Spleen (tissue), 11 donors: ENCODE measurements at regions not wholly inside any gene's neighbourhood (a gene's known extent, or its start where the extent isn't known, plus 50 kb on each side); places are given as distances from the start of the nearest gene placed in this dataset.

Source experiments
- DNase-seq: peaks from one replicate; pipeline ENCODE4 v3.0.0-alpha.2; 2020
- H3K27ac ChIP-seq, 8 donors: fragments of 200-600 bp; sonication (generic) in 7 of 8; 1 replicate in 4 of 8; 2 replicates in 4 of 8; pipeline versions ENCODE4 v1.5.0 to v1.8.0; 2016 to 2021; ENCODE audit warnings: inconsistent platforms in 4 of 8, mild to moderate bottlenecking in 4 of 8, moderate library complexity in 1 of 8
- H3K27me3 ChIP-seq, 7 donors: fragments of 200-600 bp; sonication (generic) in 6 of 7; replicated peaks in 1 of 7; 1 replicate in 4 of 7; 2 replicates in 3 of 7; pipeline versions ENCODE4 v1.5.0 to v1.8.0; 2016 to 2021; ENCODE audit warnings: inconsistent platforms in 3 of 7, mild to moderate bottlenecking in 1 of 7
- H3K36me3 ChIP-seq, 6 donors: fragments of 200-600 bp; sonication (generic) in 5 of 6; 1 replicate in 4 of 6; 2 replicates in 2 of 6; pipeline versions ENCODE4 v1.5.0 to v1.8.0; 2016 to 2021; ENCODE audit warnings: inconsistent platforms in 2 of 6
- H3K4me1 ChIP-seq, 6 donors: fragments of 200-600 bp; sonication (generic) in 5 of 6; 1 replicate in 3 of 6; 2 replicates in 3 of 6; pipeline versions ENCODE4 v1.5.0 to v1.8.0; 2016 to 2021; ENCODE audit warnings: inconsistent platforms in 3 of 6
- H3K4me3 ChIP-seq, 8 donors: fragments of 200-600 bp; sonication (generic) in 7 of 8; 1 replicate in 4 of 8; 2 replicates in 4 of 8; pipeline versions ENCODE4 v1.5.0 to v1.8.0; 2016 to 2021; ENCODE audit warnings: inconsistent platforms in 4 of 8, mild to moderate bottlenecking in 4 of 8, moderate library complexity in 2 of 8
- H3K9me3 ChIP-seq, 8 donors: fragments of 200-600 bp; sonication (generic) in 7 of 8; 1 replicate in 4 of 8; 2 replicates in 4 of 8; pipeline versions ENCODE4 v1.5.0 to v1.8.0; 2016 to 2021; ENCODE audit warnings: inconsistent platforms in 4 of 8
- CTCF ChIP-seq, 11 experiments: fragments of 200-600 bp in 7 of 11; fragments of 450-650 bp in 4 of 11; sonication (generic) in 4 of 11; IDR thresholded peaks in 8 of 11; conservative IDR thresholded peaks in 3 of 11; 1 replicate in 7 of 11; 2 replicates in 4 of 11; pipeline versions ENCODE4 v1.4.0 to v1.8.0; 2016 to 2021; ENCODE audit warnings: antibody characterized with exemption in 11 of 11, inconsistent platforms in 4 of 11, mild to moderate bottlenecking in 1 of 11
- POLR2A ChIP-seq, 3 donors: fragments of 450-650 bp; IDR thresholded peaks; one replicate each; pipeline ENCODE4 v1.5.1; 2017; ENCODE audit warnings: antibody characterized with exemption in 3 of 3, mild to moderate bottlenecking in 1 of 3
- POLR2AphosphoS5 ChIP-seq, 3 donors: sonication (generic); formaldehyde crosslinking; IDR thresholded peaks; one replicate each; pipeline ENCODE4 v1.5.1; 2017; ENCODE audit warnings: antibody characterized with exemption in 3 of 3
- WGBS, 5 donors: extraction: QIAGEN DNeasy Blood & Tissue Kit in 3 of 5; methylation state at CpG; one replicate each; pipeline versions ENCODE4 v1.1.5 to v1.1.7; 2013 to 2018; 5-methylcytosine and 5-hydroxymethylcytosine counted together
- intact Hi-C: fragments of 100-400 bp; cut with DNase I; formaldehyde crosslinking; loops from one replicate; pipeline ENCODE4 v1.15.0; 2023; ENCODE audit warnings: low total_unique reads
- donor health status: healthy with polysubstance abuse.
- donor health status: DM: no; HTN: no; CAD: no; lungs with moderate emphysema.
- donor health status: DM: no; HTN: no; CAD: no.
- donor health status: Bipolar disorder and iron deficiency.
- donor health status: healthy.
- donor health status: DM: no; HTN: no; CAD: no.
- donor health status: DM: yes; HTN: yes; CAD: no.

DNA sequence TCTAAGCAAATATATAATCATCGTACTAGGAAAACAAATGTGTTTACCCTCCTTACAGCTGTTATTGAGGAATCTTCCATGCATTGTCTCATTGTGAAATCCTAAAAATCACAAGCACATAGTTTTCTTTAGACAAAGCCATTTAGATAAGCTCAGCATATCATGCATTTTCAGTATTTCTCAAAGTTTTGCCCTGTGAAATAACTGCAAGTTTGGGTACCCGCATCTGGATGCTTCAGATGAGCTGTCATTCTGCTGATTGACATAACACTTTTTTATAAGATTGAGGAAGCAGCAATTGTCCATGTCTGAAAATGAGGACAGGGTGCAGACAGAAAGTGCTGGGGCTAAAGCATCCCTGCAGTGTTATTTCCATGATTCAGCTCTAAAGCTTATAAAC lies 96.2 kb downstream of the IYD start:
- intact Hi-C loops, result no loop called here
- Histone ChIP-seq H3K9me3 (peaks cover 0 to 5% (median 0%) of the 10 kb centered on the region in 8 donors), H3K27ac (peak overlapping the region in 6 of 8 donors; percentile 16 to 56 (median 40)), H3K4me3 (no peak overlapping the region), H3K4me1 (no peaks in the 10 kb centered on the region), H3K27me3 (no peaks in the 10 kb centered on the region), H3K36me3 (no peaks in the 10 kb centered on the region)
- no peak for DNase-seq
- whole genome bisulfite sequencing, 5 donors, result 86 to 95% (median 93%) methylated on average over 2 of the region's 2 CpGs
- TF ChIP-seq POLR2AphosphoS5 (IDR thresholded peaks at IDR 0.05) (no peak), CTCF (IDR thresholded peaks at IDR 0.05 in 8 of 11, conservative IDR thresholded peaks at IDR 0.05 in 3 of 11) (no peak), POLR2A (IDR thresholded peaks at IDR 0.05) (no peak)

DNA sequence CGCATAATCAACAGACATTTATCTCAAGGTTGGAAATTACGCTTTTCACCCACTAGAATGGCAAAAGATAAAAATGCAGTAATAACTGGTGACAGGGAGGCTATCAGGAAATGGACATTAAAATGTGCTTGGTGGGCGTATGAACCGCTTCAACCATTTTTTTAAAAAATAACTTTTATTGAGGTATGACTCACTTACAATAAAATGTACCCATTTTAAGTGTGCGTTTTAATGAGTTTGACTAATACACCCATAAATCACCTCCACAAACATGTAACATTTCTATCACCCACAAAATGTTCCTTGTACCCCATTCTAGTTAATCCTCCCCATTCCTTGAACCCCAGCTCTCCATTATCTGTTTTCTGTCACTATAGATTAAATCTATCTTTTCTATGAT lies 96.8 kb downstream of the IYD start:
- intact Hi-C loops, result no loop called here
- H3K36me3 ChIP-seq, result no peaks in the 10 kb centered on the region
- DNase-seq, result no peak
- H3K4me1 ChIP-seq, result no peaks in the 10 kb centered on the region
- TF ChIP-seq CTCF (IDR thresholded peaks at IDR 0.05 in 8 of 11, conservative IDR thresholded peaks at IDR 0.05 in 3 of 11) (no peak), POLR2AphosphoS5 (IDR thresholded peaks at IDR 0.05) (no peak), POLR2A (IDR thresholded peaks at IDR 0.05) (no peak)
- H3K4me3 ChIP-seq, result no peak overlapping the region
- peaks cover 0 to 5% (median 0%) of the 10 kb centered on the region in 8 donors for H3K9me3 ChIP-seq
- H3K27ac ChIP-seq, result peak overlapping the region in 6 of 8 donors; percentile 23 to 56 (median 40)
- 68 to 79% (median 73%) methylated on average over 5 of the region's 5 CpGs for WGBS, 5 donors
- H3K27me3 ChIP-seq, result no peaks in the 10 kb centered on the region

DNA sequence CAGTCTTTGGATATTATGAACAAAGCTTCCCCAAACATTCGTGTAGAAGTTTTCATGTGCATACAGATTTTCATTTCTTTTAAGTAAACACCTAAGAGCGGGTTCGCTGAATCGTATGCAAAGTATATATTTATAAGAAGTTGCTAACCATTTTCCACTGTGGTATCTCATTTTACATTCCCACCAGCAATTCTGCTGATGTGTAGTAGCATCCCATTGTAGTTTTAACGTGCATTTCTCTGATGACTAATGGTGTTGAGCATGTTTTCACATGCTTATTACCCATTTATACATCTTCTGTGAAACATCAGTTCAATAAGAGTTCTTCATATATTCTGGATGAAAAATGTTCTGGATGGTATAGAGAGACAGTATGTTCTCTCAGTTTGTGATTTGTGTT lies 97.4 kb downstream of the IYD start:
- no peak for TF ChIP-seq POLR2A (IDR thresholded peaks at IDR 0.05)
- no peak for TF ChIP-seq POLR2AphosphoS5 (IDR thresholded peaks at IDR 0.05)
- Histone ChIP-seq H3K27me3 (no peaks in the 10 kb centered on the region), H3K36me3 (no peaks in the 10 kb centered on the region), H3K4me3 (no peak overlapping the region), H3K9me3 (peaks cover 0 to 5% (median 0%) of the 10 kb centered on the region in 8 donors), H3K27ac (peak overlapping the region in 3 of 8 donors; percentile 40 to 56 (median 55)), H3K4me1 (no peaks in the 10 kb centered on the region)
- intact Hi-C loops, result no loop called here
- WGBS, 5 donors, result 78 to 87% (median 85%) methylated on average over 5 of the region's 5 CpGs
- DNase-seq, result no peak

GRCh38 chr6:150470131-150470530 lies 101.3 kb downstream of the IYD start:
- WGBS, 5 donors, result 74 to 89% (median 78%) methylated on average over 3 of the region's 3 CpGs
- TF ChIP-seq POLR2A (IDR thresholded peaks at IDR 0.05), result no peak
- no peak for TF ChIP-seq CTCF (IDR thresholded peaks at IDR 0.05 in 8 of 11, conservative IDR thresholded peaks at IDR 0.05 in 3 of 11)
- TF ChIP-seq POLR2AphosphoS5 (IDR thresholded peaks at IDR 0.05), result no peak
- H3K27ac ChIP-seq, result no peak overlapping the region
- no peak for DNase-seq
- no peaks in the 10 kb centered on the region for H3K36me3 ChIP-seq
- no peaks in the 10 kb centered on the region for H3K27me3 ChIP-seq
- no peaks in the 10 kb centered on the region for H3K9me3 ChIP-seq
- intact Hi-C loops, result no loop called here
- H3K4me1 ChIP-seq, result no peaks in the 10 kb centered on the region
- no peak overlapping the region for H3K4me3 ChIP-seq
